CD4-positive, alpha-beta T cell treated with Interleukin-4 for 4 hours (primary cell): ENCODE measurements at regions not wholly inside any gene's neighbourhood (a gene's known extent, or its start where the extent isn't known, plus 50 kb on each side); places are given as distances from the start of the nearest gene placed in this dataset.

ENCODE experiments used
- DNase-seq: peaks from one replicate; pipeline ENCODE4 v3.0.0-alpha.2; 2020

DNA sequence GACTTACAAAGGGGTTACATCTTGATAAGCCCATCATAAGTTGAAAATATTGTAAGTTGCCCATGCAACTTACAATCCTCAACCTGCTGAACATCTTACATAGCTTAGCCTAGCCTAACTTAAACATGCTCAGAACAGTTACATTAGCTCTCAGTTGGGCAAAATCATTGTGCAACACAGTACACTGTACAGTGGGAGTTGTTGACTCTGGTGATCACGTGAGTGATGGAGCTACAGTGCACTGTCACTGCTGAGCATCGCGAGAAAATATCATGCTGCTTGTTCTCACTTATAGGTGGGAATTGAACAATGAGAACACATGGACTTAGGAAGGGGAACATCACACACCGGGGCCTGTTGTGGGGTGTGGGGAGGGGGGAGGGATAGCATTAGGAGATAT lies 214.9 kb upstream of the ZMIZ1 start:
- no peak for DNase-seq

DNA sequence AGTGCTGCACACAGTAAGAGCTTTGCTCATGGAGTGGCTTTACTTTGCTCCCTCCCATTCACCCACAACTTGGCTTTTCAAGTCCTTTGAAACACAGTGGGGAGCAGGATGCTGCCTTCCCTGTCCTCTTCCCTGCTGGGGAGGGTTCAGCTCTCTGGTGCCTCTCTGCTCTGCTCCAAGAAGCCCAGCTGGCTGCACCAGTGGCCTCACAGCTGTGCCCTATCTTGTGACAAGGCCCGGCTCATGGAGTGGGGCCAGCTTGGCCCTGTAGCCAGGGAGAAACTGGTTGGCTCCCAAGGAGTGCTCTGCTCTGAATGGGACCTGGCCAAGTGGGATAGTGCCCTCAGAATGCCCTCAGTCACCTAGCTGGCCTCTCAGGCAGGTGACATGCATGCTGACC lies 212.3 kb upstream of the ZMIZ1 start:
- no peak for DNase-seq

DNA sequence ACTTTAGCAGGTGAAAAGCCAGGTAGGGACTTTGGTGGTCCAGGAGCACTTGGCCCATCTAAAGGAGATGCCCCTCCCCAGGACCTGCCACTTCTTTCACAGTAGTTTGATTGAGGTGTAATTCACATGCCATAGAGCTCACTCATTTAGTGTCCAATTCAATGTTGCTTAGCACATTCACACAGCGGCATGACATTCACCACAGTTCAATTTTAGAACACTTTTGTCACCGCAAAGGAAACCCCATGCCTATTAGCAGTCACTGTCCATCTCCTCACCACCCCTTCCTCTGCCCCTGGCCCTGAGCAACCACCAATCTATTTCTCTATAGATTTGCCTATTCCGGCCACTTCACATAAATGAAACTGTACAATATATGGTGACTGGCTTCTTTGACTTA lies 211.6 kb upstream of the ZMIZ1 start:
- no peak for DNase-seq

DNA sequence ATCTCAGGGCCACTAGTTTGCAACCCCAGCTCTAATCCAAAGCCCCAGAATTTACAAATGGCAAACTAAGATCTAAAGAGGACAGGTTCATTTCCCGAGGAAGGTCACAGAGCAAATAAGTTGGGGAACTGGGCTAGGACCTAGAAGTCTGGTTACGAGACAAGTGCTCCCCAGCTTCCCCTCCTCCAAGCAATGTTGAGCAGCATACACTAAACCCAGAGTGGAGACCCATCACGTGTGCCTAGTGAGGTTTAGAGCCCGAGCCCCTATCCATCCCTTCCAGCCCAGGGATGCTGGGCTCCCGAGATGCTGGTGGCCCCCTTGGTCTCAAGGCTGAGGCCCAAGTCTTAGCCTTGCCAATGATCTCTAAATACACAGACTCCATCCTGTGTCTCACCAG lies 209.5 kb upstream of the ZMIZ1 start:
- DNase-seq = no peak

DNA sequence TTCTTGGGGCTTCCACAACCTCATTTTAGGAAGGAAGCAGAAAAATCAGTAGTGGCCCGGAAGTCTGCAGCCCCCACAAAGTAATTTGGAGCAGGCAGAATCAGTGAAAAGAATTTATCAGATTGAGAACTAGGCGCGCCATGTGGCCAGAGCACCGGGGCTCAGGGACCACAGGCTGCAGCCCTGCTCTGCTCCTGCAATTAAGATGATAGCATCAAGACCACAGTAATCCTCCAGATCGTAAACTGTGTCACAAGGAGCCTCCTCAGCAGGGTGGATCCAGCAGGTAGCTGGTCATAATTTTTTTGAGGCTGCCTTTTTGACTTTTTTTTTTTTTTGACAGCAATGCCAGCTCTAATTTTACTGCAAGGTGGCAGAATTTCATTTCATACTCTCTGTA lies 209.0 kb upstream of the ZMIZ1 start:
- DNase-seq = no peak

DNA sequence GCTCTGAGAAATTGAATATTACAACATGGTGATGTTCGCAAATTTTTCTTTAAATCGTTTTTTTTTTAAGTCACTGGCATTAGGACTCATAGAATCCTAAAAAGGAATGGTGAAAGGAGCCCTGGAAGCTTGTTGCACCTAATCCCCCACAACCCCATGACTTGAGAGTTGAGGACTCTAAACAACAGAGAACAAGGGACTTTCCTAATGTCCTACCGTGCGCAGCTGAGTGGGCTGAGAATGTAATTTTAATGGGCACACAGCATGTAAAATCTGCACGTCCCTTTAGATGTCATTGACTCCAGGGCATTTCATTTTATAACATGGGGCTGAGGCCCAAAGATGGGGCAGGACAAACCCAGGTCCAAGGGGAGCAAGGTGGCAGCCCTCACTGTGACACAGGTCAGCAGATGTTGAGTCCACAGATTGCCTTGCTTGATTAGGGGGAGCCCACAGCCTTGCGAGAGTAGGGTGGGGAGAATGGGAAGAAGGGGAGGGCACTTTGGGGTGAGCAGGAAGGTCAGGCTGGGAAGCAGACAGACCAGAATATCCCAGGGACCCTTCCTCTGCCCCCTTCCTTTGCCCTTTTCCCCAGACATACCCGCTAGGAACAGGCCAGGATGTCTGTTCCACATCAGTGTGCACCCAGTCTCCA lies 208.4 kb upstream of the ZMIZ1 start:
- no peak for DNase-seq

DNA sequence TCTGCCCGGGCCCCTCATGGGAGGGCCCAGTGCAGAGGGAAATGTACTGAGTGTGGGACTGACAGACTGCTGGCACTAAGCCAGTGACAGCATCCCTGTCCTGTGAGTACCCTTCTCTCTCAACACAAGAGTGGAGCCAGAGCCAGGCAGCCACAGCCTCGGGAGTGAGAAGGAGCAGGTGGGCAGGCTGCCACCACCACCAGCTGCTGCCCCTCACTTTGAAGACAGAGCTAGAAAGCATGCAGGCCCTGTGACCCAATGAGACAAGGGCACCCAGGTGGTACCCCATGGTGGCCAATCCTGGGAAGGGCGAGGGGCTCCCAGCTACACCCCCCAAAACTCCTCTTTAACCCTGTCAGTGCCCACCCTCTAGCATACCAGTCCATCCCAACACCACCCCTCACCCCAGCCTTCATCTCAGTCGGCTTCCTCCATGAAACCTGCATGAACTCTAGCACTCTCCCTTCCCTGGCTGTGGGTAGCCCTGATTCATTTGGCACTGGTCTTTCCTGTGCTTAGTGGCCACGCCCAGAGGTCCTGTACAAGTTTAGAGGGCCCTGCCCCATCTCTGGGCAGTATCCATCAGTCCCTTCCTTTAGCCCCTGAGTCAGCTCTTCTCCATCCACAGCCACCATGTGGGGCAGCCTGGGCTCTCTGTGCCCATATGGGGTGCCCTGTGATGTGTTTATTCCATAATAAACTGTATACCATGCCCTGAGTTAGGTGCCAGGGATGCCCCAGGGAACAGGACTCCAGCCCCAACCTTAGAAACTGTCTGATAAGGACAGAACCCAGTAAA lies 207.0 kb upstream of the ZMIZ1 start:
- DNase-seq = no peak

DNA sequence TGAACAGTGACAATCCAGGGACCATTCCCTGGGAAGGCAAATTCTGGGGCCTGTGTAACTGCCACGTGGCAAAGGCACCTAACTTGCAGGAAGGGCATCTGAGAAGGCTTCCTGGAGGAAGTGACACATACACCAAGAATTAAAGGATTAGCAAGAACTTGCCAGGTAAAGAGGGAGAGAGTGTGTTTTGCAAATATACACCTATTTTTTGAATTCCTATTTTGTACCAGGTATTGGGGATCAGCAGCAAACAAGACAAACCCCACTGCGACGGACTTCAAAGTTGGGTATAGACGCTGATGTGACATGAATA lies 206.5 kb upstream of the ZMIZ1 start:
- DNase-seq = no peak

DNA sequence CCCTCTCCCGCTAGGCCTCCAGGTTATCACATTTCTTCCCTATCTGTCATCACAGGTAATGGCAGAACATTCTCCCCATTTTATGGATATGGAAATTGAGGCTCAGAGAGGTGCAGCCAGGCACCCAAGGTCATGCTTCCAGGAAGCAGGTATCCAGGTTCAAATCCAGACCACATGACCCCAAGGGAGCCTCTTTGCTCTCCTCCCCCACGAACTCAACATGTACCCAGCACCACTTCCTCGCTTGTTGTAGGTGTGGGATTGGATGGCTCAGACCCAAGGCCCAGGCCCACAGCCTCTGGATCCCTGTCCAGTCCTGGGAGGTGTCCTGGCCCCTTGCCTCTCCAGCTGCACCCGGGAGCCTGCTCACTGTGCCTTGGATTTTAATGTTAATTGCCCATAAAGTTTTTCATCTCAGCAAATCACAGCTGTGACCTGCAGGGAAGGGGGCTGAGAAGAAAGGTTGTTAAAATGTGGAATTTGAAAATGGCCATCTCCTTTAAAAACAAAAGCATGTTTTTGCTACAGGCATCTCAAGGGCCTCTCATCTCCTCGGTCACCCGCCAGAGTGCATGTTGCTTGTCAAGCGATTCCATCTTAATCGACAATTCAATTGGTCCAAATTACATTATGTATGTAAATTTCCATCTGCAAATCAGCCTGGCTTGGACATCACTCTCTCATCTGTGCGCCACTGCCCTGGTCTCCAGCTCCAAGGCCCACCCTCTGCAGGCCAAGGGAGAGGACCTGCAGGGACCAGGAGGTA lies 205.4 kb upstream of the ZMIZ1 start:
- DNase-seq = no peak

DNA sequence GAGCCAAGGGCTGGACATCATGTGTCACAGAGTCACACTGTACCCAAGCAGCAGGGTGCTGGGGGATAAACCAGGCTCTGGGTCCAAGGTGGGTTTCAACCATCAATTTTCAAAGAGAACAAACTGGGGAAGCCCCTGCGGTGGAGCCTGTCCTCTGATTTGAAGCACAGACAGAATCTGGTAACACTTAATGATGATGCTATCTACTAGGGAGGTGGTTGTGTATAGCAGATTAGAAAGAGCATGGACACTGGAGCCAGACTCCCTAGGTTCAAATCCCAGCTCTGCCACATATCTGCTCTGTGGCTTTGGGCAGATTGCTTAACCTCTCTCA lies 204.9 kb upstream of the ZMIZ1 start:
- DNase-seq = no peak

DNA sequence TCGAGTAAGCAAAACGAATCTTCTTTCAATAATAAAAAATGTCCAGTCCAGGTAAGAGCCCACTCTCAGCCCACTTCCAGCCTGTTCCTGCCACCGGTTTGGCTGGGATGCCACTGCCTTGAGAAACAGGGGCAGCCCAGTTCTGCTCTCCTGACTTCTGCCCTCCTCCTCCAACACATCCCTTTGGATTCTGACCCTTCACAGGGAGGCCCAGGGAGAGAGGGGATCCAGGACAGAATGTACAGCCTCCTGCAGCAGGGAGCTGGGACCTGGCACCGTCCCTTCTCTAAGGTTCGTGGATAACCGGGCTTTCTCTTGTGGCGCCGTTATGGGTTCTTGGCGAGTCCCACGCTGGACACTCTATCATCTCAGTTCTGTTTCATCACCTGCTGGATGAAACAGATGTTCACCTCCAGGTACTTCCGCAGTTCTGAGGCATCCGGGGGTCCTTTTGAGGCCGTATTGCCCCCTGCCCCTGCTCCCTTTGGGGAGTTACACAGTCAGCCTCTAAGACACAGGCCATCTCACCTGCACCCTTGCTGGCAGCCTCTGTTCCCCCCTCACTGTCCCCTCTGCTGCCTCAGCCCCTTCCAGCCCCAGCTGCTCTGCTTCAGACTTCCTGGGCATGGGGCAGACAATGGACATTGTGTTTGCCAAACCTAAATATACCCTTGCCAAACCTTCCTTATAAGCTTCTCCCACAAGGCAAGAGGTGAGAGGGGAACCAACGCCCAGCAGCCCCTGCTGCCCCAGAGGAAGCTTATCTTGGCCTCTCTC lies 203.8 kb upstream of the ZMIZ1 start:
- DNase-seq = no peak

DNA sequence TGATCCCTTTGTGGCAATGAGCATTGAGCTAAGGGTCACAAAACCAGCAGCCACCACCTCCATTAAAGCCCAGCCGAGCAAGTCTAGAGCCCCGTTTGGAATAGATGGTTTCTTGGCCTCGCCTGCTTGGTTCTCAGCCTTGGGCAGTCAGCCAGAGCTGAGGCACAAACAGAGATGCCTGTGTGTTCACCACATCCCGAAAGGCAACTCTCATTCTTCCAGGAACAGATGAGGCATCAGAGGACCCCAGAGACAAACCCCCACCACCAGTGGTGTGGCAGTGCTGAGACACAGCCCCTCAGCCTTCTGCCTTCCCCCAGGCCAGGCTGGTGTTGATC lies 203.3 kb upstream of the ZMIZ1 start:
- DNase-seq = no peak

DNA sequence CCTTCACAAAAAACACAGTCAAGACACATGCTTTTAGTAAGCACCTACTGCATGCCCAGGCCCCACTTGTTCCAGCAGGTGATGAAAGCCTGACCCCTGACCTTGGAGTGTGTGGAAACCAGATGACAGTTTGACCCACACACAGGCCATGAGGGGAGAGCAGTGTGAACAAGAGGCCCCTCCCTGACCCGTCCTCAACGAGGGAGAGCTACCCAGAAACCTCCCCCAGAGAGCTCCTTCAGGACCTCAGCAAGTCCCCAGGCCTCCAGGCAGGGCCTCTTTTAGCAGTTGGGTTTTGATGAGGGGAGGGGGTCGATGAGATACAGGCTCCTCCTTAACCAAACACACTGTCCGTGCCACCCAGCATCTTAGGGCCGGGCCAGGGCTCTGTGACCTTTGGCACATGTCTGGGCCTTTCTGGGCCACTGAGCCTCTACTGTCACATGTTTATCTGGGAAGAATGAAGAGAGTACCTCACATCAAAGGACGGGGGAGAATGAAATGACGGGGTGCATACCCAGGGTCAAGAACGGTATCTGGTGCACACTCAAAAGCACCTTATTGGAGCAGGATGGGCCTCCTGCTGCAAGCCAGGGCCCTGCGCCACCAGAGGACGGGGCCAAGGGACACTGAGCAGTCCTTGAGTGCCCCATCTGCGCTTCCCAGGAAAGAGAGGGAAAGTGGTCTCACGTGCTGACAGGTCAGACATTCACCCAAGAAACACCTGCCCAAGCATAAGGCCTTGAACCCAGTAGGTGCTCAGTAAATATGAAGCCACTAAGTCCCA lies 202.6 kb upstream of the ZMIZ1 start:
- DNase-seq = no peak

DNA sequence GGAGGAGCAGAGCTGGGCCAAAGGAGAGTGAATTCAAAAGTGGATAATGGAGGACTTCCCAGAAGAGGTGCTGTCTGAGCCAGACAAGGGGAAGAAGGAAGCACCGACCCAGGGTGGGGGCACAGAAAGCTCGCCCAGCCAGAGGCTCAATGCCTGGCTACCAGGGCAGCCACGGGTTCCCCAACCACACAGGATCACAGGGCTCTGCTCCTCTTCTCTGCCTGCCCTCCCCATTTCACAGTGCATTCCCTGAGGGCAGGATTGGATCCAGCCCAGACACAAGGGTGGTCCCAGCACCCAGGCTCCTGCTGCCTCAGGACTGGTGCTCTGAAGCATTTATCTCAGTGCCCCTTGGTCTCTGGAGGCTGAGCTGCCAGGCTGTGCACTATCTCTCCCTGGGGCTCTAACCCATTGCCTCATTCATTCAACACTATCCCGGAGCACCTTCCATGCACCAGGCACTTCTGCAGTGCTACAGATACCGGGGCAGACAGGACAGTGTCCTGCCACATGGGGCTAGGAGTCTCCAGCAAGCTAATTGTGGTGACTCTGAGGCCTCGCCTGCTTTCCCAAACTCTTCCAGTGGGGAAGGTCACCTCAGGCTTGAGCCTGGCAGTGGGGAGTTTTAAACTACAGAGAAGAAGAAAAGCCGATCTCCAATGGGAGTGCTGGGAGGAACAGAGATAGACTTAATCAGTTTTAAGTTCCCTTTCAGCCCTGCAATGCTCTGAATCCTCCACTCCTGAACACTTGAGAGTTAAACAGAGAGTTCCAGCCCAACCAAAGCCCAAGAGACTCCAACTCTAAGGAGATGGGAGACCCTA lies 201.8 kb upstream of the ZMIZ1 start:
- no peak for DNase-seq

DNA sequence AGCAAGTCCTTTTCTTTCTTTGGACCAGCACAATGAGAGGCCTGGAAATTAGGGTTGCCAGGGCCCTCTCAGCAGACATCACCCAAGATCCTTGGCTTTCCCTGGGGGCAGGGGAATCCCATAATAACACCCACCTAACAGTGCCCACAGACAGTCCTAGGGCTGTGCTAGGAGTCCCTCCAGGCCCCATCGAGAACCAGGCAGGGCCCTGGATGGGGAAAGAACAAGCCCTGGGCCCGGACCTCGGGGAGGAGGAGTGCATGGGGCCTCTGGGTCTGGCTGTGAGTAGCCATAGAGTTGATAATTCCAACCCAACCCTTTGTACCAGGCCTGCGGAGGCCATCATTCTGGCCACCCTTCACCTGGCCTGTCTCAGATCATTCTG lies 201.2 kb upstream of the ZMIZ1 start:
- DNase-seq = no peak

DNA sequence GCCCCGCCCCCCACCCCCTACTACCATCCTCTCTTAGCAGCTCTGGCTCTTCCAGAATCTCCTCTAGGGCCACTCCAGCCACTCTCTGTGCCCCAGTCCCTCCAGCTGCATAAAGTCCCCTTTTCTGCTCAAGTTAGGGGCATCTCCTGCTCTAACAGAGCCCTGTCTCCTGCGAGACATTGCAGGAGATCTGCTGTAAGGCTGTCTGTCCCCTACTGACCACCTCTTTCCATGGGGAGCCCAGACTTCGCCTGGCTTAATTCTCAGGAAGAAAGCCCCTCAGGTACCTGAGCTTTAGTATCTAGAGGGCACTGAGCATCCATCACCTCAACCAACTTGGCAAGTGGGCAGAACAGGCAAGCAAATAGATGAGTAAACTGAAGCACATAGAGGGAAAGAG lies 200.7 kb upstream of the ZMIZ1 start:
- DNase-seq = no peak

DNA sequence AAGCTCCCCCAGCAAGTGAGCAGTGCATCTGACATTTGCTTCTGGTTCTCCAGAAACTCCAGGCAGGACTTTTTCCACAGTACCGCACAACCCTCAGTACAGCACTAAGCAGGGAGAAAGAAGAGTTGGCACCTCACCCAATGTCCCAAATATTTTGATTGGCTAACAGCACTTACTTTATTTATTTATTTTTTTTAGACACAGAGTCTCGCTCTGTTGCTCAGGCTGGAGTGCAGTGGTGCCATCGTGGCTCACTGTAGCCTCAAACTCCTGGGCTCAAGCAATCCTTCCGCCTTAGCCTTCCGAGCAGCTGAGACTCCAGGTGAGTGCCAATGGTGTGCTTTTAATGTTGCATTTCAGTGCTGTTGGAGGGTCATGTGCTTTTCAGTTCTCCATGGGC lies 200.3 kb upstream of the ZMIZ1 start:
- no peak for DNase-seq

DNA sequence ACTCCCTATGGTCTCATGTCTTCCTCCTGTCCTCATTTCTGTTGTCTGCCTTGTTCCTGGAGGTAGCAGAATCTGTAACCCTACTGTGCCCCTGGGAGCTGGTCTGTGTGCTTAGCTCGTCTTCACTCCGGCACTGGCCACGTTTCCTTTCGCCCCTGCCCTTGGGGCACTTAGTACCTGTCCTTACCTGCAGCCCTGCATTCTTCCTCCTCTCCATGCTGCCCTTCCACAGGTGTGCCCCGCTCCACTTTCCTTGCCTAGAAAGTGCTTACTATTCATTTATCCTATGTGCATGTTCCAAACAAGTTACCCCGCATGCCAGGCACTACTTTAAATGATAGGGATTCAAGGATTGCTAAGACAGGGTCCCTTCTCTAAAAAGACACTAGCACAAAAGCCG lies 199.9 kb upstream of the ZMIZ1 start:
- DNase-seq = no peak

DNA sequence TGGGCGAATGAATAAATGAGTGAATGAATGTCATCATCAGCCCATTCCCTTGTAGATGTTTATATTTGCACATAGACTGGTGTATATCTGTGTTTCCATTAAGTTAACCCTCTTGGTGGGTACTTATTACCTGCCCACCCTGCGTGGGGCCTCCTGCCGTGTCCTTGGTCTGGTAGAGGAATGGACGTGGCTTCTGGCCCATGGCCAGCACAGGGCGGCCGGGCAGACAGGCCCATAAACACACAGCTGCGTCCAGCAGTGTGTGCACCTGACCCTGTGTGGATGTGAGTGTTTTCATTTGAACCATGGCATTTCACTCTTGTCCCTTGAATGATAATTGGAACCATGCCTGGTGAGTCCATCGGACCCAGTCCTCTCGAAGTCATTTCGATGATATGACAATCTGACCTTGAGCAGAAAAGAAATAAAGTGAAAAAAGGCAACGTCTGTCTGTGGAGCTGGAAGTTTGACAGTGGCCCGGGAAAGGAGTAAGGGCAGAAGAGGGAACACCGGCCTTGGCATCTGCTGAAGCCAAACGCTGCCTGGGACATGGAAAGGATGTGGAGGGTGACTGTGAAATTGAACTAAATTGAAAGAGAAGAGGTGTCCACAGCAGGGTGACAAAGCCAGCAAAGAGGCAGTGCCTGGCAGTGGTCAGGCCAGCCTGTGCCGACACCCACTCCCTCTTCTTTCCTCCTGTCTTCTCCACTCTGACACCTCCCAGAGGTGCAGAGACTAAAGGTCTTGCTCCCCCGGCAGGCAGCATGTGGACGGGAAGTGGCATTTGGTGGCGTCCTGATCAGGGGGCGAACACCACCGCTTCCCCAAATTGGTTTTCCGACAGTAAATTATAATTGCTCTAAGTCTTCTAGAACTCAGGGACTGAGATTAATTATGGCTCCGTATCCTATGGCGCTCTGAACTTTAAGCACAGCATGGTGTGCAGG lies 199.0 kb upstream of the ZMIZ1 start:
- DNase-seq = no peak

DNA sequence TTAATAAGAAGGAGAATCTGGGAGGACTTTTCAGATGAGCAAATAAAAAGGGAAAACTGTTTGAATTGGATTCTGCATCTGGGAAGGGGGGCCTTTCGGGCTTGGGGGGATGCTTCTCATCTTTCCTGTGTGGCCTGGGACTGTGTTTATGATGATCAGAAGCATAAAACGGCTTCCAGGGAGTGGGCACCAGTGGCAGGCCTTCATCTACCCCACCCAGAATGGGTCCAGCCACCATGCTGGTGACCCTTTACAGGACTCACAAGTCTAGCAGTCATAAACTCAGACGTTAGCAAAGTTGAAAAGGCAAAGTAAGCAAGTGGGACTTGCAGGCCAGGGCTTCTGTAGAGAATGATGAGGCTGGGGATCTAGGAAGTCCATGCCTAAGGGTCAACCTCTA lies 198.3 kb upstream of the ZMIZ1 start:
- DNase-seq = no peak

DNA sequence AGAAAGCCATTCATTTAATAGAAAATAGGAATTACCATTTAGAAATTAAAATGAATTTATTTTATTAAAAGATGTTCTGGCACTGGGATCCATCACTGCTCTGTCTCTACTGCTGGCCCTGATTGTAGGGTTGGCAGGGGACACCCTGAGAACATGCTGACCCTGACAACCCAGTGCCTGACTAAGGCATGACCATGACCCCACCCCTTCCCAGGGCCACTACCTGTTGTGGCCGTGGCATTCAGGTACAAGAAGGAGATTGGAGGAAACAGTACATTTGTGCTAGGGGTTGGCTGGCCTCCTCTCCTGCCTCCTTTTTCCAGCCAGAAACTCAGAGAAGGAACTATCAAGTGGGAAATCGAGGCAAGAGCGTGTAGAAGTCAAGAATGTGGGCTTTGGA lies 197.0 kb upstream of the ZMIZ1 start:
- no peak for DNase-seq
